GM21526 (cell line): ENCODE measurements at regions not wholly inside any gene's neighbourhood (a gene's known extent, or its start where the extent isn't known, plus 50 kb on each side); places are given as distances from the start of the nearest gene placed in this dataset.

Experiments
- ATAC-seq: cut with Tn5 transposase; IDR thresholded peaks from one replicate; pipeline ENCODE4 v1.9.1; 2021; ENCODE audit warnings: moderate library complexity; ENCODE audit not compliant: unreplicated experiment, low FRiP score

DNA sequence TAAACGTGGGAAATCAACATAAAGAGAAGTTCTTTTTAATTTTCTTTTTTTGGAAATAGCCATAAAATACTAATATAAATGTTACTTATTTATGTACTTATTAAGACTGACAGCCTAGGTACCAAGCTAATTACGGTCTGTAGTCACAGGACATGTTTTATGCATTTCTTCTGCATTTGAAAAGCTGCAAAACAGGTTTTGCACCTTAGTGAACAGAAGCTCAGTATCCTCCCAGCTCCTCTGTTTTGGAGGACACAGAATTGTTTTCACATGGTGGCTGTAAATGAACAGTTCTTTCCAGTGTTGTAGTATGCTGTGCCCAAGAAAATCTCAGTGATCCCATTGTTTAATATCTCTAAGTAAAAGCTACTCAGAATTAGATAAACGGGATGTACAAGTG lies 1788.0 kb upstream of the TENM3 start:
- ATAC-seq = no peak

DNA sequence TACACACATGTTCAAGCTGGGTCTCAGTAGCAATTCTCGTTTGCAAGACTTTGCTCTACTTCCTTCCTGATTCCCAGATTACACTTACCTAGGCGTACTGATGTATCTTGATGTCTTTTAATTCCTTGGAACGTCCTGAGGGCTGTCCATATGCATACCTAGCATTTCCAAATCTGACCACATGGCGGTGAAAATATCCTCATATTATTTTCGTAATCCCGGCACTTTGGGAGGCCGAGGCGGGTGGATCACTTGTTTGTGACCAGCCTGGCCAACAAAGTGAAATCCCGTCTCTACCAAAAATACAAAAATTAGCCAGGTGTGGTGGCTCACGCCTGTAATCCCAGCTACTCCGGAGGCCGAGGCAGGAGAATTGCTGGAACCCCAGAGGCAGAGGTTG lies 1786.3 kb upstream of the TENM3 start:
- no peak for ATAC-seq

DNA sequence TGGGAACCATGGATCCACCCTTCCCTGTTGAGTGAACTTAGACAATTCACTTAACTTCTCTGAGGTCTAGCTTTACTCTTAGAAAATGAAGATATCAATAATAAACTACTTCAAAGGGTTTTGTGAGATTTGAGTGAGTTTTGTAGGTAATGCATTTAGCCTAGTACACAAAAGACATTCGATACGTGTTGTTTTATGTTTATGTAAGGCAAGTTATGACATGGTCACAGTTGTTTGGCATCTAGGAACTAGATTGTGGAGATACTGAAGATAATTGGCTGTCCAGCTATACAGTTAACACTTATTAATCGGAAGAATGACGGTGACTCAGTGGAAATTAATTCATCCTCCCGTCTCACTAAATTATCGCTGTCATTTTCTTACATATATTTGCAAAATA lies 1781.1 kb upstream of the TENM3 start:
- no peak for ATAC-seq

DNA sequence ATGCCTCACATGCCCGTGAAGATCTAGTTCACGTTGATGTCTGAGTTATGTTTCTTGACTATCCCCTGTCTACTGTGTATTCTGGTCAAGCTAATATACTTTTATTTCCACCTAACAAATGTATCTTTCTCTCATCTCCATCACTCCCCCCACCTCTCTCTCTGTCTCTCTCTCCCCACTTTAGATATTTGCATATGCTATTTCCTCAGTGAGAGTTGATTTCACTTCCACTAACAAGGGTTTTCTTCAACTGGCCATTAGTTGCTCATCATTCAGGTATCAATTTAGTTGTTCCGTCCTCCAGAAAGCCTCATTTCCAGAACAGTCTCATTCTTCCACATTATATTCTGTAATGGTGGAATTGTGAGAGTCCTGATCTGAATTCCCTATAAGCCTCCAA lies 1777.8 kb upstream of the TENM3 start:
- no peak for ATAC-seq

DNA sequence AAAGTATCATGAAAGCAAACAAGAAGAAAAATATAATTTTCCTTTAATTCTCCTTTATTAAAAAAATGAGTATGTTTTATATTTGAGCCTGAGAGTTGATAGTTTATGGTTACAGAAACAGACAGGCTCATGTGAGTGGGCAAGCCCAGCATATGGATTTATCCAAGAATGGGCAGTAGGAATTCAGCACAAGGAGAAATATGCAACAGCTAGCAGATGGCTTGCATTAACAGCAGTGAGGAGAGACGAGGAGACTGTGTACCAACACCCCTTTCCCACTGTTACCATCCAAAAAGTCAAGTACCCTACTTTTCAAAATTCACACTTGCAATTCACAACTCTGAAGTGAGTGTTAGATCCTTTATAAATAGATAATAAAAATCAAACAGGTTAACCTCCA lies 1760.2 kb upstream of the TENM3 start:
- no peak for ATAC-seq

DNA sequence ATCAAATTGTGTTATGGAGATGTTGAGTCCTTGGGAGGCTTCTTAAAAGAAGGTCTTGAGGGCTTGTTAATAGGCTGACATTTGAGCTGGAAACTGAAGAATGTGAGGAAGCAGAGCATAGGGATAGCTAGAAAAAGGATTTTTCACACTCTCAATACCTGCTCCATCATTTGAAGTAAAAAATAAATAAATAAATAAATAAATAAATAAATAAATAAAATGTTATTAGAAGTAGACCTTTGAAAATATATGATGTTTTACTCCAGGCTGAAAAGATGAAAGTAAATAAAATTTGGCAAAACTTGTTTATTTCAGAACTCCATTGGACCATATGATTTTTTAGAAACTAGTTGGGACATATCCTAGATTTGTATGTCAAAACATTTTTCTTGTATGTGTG lies 1757.8 kb upstream of the TENM3 start:
- ATAC-seq = no peak

DNA sequence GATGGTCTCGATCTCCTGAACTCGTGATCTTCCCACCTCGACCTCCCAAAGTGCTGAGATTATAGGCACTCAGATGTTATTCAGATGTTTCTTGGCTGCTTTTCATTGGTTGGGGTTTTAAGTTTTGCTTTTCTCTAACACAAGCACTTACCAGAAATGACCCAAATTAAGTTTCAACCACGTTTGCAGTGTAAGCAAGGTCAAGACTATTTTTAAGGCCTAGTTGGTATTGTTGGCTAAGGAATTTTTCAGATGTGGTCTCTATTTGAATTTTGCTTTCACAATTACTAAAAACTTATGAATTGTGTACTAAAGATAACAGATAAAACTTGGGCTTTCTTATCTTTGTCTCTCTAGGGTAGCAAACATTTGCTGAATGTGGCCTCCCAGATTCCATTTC lies 1756.9 kb upstream of the TENM3 start:
- ATAC-seq = no peak

DNA sequence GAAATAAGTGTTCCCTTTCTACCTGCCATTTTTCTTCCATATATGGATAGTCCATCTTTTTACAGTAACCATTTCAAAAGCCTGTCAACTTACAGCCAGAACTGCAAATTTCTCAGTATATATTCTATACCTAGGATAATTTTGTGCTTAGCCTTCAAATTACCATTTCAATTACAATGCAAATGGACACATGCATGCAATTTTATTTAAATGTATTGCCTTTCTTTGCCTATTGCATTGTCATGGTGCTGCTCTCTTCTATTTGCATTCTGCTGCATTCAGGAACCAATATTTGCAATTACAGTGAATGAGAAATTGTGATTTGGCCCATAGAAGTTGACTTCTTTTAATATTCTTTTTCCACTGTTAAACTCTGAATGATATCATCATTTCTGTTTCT lies 1753.4 kb upstream of the TENM3 start:
- no peak for ATAC-seq

DNA sequence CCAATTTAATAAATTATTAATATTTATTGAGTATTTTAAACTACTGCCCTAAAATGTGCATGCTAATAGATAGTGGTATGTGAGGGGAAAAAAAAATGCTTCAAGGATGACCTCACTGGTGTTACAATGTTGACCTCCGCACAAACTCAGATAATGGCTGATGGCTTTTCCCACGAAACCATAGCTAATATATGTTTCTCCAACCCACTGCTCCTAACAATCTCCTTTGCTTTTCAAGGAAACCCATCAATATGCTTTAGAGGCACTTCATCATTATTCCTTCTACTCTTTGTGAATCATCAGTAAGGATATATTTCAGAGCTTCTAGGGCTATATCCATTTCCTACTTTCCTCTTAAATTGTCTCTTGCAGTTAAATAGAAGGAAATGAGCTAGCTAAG lies 1752.0 kb upstream of the TENM3 start:
- no peak for ATAC-seq

DNA sequence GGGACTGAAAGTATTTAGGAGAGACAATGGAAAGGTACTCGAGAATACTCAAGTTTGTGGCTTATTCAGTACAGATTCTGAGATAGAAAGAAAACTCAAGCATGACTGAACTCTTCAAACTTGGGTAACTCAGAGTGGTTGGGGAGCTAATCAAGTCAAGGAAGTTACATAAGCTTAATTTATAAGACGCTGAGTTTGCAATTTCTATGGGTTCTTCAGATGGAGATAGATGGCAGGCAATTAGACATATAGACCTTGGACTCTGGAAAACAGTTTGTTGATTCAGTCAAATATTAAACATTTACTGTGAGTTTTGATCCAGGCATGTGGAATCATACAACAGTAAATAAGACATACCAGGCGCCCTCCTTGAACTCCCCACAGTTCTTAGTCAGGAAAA lies 1749.9 kb upstream of the TENM3 start:
- no peak for ATAC-seq

DNA sequence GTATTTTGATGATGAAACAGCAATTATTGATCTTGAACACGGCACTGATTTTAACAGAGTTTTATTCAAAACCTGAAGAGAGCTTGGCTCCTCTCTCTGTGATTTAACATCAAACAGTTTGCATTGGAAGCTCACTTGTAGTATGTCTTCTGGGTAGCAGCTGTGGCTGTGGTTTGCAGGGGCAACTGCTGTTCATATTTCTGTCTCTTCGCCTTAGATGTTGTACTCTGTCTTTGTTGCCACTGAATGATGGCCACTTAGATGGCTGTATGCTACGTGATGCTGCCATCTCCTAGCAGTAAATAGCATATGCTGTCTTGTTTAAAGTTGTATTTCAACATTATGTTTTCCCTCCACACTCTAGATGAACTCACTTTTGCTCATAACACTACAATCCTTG lies 1743.0 kb upstream of the TENM3 start:
- no peak for ATAC-seq

DNA sequence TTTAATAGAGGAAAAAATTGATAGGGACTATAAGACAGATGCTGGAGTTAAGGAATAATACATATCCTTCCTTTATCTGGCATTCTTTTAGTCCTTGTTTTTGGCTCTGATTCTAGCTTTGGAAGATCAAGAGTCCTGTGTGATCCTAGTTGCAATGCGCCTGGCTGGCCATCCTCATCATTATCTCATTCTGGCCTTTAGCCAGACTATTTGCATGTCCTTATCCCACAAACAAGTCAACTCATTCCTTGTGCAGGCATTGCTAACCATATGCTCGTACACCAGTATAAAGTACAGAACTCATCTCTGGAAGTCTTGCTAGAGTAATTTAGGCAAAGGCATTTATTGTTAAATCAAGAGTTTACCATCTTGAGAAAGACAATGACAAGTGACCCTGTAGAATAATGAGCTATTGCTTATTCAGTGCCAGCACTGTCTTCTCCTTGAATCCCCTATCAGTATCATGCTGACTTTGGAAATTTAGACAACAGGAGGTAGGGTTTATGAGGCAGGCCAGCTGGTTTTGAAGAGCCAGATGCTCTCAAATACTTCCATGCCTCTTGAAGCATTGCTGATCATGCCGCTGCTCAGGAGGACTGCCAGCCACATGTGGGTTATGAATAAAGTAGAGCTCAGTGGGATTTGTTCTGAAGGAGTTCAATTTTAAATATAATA lies 1730.3 kb upstream of the TENM3 start:
- ATAC-seq = no peak

DNA sequence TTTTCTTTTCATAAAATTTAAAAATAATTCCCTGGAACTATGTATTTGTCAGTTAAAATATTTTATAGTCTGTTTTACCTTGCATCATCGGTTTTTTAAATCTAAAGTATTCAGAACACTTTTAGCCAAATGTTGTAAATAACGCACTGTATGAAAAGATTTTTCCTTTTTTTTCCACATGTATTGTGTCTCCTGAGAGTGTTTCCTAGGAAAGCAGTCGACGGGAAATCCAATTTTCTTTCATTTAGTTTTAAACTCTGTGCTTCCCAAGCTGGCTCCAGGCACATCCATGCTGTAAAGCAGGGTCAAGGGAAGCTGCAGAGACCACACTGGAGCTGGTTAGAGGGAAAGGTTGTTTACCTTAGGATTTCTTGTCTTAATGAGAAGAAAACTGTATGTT lies 1724.3 kb upstream of the TENM3 start:
- ATAC-seq = no peak

DNA sequence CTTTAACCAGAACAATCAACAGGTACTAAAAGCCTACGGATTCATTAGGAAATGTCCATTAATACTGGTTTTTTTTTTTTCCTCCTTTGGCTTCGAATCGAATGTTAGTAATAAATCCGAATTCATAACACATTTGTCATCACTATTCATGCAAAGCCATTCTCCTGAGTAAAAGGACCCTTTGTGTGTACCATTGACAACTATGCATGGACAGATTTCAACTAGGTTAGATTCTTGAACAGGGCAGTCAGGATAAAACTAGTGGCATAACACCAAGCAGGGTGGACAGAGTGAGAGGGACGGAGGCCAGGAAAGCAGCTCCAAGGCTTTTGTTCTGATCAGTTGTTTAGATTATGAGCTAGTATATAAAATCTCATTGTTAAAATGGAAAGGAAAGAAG lies 1722.0 kb upstream of the TENM3 start:
- ATAC-seq = no peak

DNA sequence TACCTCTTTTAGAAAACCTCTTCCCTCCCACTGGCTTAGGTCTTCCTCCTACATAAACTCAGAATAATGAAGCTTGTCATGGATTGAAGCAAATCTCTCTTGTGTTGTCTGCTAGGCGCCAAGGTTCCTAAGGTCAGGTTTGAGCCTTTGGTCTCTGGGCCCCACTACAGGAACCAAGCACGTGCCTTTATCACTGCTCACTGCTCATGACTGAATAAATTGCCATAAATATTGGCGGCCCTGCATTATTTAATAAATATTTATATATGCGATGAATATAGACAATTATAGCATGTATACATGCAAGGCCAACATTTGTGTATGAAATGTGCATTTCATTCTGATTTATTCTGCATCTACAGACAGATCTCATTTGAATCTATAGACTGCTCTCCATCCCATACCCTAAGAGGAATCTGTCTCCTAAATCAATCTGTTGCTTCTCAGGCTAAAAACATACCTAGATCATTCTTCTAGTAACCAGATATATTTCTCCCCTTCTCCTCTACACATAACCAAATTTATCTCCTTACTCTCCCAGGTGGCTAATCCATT lies 1717.6 kb upstream of the TENM3 start:
- no peak for ATAC-seq

DNA sequence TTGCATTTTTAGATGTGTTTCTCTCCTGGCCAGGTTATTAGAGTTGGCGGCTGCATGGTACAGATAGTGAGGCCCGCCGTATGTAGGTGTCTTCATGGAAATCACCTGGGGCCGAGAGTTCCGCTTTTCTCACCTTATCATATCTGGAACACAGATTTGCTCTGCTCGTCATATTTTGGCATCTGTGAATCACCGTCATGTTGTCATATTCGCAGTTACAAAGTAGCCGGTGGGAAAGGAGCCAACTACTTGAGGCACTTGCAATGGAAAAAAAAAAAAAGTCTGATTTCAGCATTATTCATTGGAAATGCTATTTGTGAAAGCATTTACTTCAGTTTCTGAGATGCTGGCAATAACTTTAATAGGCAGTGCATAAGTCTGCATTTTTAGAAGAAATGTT lies 1715.2 kb upstream of the TENM3 start:
- ATAC-seq = no peak

DNA sequence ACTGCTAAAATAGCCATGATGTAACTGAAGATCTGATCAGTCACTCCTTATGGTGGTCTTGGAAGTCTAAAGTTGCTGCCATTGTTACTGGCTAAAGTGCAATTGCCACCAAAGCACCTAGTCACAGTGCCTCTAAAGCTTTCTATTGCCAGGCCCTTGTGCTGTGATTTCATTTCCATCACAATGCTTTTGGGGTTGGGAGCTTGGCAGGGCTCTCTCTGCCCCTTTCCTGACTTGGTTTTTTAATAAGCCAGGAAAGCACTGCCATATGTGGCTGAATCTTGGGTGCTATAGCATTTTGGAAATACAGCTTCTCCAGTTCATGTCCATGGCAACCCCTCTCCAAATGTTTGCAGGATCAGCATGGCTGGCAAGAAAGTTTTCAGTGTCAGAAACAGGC lies 1712.4 kb upstream of the TENM3 start:
- ATAC-seq = no peak

DNA sequence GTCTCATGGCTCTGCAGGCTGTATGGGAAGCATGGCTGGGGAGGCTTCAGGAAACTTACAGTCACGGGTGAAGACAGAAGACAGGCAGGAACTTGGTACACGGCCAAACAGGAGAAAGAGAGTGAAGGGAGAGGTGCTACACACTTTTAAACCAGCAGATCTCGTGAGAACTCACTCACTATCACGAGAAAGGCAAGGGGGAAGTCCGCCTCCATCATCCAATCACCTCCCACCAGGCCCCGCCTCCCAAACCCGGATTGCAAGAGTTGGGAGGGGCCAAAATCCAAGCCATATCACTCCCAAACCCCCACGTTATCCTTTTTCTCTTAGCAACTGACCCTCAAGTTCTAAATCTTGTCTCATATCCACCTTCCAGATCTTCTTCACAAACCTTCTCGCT lies 1710.5 kb upstream of the TENM3 start:
- no peak for ATAC-seq

DNA sequence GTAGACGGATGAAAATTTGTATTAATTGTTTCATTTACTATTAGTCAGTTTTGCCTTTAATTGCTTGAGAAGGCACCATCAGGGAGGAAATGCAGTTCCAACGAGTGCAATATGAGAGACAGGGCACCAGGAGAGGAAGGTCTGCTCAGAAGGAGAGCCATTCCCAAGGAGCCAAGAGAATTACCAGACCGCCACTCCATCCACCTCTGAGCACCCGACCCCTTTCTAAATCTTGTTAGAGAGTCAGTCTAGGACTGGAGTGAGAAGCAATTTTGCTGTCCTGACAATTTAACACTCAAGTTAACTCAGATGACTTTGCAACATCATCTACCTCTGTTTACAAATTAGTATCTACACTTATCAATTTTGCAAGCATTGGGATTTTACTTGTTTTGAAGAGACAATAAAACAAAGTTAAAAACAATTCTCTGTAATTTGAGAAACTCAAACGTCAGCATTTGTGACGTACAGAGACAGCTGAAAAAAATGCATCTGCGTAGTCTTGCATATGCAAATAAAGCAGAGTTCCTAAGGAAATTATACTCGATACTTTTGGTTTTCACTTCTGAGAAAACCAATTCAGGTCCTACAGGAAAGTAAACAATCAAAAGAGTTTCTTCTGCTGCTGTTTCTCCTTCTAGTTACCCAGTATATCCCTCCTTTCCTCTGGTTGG lies 1704.7 kb upstream of the TENM3 start:
- no peak for ATAC-seq

DNA sequence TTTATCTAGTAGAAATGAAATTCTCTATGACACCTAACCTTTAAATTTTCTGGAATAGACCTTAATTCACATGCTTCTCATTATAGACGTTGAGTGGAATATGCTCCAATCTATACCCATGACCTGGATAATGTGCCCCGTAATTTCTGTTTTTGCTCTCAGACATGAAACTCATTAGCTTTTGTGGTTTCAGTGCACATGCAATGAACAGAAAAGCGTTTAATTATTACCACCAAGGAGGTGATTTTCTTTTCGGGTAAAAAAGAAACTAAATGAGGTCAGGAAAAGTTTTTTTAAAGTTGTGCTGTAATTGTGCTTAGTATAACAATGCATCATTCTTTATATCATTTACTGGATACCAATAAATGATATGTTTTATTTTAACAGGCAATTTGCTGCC lies 1703.9 kb upstream of the TENM3 start:
- no peak for ATAC-seq

DNA sequence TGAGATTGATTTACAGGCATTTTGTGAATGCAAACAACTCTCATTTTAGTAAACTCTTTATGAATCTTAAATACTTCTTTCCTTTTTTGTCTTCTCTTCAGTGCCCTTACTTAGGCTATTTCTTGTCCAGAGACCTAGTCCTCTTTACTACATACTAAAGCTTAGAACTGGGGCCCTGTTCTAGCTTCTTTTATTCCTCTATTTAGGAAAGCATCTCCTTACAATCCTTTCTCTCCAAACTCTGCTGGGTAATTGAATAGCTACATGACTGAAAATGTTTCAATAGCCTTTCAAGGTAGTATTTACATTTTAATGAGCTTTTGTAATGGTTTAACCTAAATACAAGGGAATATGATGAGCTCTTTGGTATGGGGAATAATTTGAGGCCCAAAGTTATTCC lies 1701.5 kb upstream of the TENM3 start:
- no peak for ATAC-seq

DNA sequence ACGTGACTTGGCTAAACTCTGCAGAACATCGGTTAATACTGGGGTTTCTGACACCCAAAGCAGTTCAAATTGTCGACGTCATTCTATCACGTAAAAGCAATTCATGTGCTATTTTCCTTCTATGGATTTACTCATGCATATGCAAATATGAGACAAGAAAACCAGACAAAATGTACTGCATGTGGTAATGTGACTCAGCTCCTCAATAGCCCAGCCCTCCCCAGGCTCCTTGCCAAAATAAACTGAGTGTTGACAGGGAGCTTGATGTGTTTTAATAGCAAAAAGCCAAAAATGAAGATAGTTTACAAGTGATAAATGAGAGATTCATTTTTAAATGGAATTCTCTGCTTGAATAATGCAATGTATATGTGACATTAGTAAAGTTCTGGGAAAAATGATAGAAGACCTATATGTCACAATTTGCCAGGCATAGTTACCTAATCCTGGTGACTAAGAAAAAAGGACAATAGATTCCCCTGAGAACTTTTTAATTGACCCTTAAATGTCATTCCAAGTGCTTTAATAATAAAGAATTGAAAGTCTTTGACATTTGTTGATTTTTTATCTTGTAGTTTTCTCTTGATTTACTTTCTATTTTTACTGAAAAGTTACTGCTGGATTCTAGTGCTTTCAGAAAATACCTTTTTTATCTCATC lies 1700.6 kb upstream of the TENM3 start:
- ATAC-seq = no peak
